Activated CD4-positive, alpha-beta T cell treated with anti-CD3 and anti-CD28 coated beads, Interleukin-2, amount 10 ng/mL, durations not matched to agents 24 days and 14 days (primary cell): ENCODE measurements at regions not wholly inside any gene's neighbourhood (a gene's known extent, or its start where the extent isn't known, plus 50 kb on each side); places are given as distances from the start of the nearest gene placed in this dataset.
A peak's percentile ranks its signal among the peaks of the same experiment; 100 is the strongest.
"Not testable (repeated sequence)": the region's sequence is repeated elsewhere in the genome, so short reads cannot be mapped to it uniquely, and the experiment has no call there.

ENCODE experiments used
- DNase-seq: peaks from one replicate; pipeline ENCODE4 v3.0.0; 2022
- H3K27ac Mint-ChIP-seq: one replicate; pipeline ENCODE4 v1.8.0; 2022; ENCODE audit warnings: mild to moderate bottlenecking, mixed read lengths
- H3K27me3 Mint-ChIP-seq: one replicate; pipeline ENCODE4 v1.8.0; 2022; ENCODE audit warnings: mixed read lengths
- H3K36me3 Mint-ChIP-seq: one replicate; pipeline ENCODE4 v1.8.0; 2022; ENCODE audit warnings: low read depth, mild to moderate bottlenecking, mixed read lengths
- H3K4me1 Mint-ChIP-seq: one replicate; pipeline ENCODE4 v1.8.0; 2021; ENCODE audit warnings: mixed read lengths
- H3K4me3 Mint-ChIP-seq: one replicate; pipeline ENCODE4 v1.8.0; 2022; ENCODE audit warnings: mild to moderate bottlenecking, moderate library complexity, mixed read lengths
- H3K9me3 Mint-ChIP-seq: one replicate; pipeline ENCODE4 v1.8.0; 2021; ENCODE audit warnings: mixed read lengths
- intact Hi-C: fragments of 100-400 bp; cut with micrococcal nuclease; formaldehyde crosslinking; loops from one replicate; pipeline ENCODE4 v1.15.1; 2023

DNA sequence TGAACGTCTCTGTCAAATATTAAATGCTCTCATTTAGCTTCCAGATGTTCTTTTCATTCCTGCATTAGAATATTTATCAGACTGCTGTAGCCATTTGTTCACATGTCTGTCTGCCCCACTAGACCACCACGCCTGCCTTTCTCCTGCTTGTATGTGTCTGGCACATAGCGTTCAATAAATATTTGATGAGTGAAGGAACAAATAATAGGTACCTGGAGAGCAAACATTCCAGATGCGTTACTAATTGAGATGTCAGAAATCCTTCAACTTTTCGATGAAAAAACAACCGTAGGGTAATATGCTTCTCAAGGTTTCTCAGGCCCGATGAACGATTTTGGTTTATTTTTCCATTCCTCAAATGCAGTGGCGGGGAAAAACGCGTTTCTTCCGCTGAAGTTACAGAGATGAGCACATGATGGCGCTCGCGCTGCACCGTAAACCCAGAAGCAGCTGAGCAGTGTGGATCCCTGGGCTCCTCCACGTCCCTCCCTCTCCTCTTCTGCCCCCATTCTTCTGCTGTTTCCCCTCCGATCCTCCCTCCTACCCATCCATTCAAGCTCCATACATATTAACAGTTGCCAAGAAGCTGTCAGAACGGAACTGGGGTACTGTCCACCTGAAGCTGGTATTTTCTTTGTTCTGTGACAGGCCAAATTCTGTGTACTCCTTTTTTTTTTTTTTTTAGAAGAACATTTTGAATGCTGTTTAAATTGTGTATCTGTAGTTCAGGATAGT lies 245.4 kb downstream of the MPDZ start:
- intact Hi-C loops: no loop called here
- DNase-seq: peak; percentile 58
- H3K9me3 Mint-ChIP-seq: peaks cover 4% of the 10 kb centered on the region
- H3K4me1 Mint-ChIP-seq: no peaks in the 10 kb centered on the region
- no peaks in the 10 kb centered on the region for H3K27me3 Mint-ChIP-seq
- H3K36me3 Mint-ChIP-seq: no peaks in the 10 kb centered on the region
- H3K27ac Mint-ChIP-seq: no peak overlapping the region
- H3K4me3 Mint-ChIP-seq: no peak overlapping the region

DNA sequence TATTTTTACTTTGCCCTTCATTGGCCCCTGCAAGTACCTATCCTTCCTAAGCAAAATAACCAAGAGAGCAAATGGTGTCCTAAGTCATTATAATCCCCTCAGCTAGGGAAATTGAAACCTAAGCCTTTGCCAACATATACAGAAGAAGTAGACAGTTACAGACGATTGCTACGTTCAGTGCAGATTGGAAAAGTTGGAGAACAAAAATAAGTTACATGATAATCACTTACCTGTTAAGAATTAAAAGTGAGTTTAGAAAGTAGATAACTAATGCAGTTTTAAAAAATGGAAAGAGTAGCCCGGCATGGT lies 244.8 kb downstream of the MPDZ start:
- no peak overlapping the region for H3K27ac Mint-ChIP-seq
- H3K36me3 Mint-ChIP-seq: no peaks in the 10 kb centered on the region
- H3K4me3 Mint-ChIP-seq: no peak overlapping the region
- H3K4me1 Mint-ChIP-seq: no peaks in the 10 kb centered on the region
- intact Hi-C loops: no loop called here
- H3K9me3 Mint-ChIP-seq: peaks cover 4% of the 10 kb centered on the region
- no peaks in the 10 kb centered on the region for H3K27me3 Mint-ChIP-seq
- no peak for DNase-seq

DNA sequence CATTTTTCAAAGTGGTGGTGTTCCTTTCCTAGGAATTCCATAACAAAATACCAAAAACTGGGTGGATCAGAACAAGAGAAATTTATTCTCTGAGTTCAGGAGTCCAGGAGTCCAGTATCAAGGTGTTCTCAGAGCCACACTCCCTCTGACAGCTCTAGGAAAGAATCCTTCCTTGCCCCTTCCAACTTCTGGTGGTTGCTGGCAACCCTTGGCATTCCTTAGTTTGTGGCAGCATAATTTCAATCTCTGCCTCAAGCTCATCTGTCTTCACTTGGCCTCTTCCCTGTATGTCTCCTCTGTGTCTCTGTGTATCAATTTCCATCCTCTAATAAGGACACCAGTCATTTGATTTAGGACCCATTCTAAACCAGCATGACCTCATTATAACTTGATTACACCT lies 243.7 kb downstream of the MPDZ start:
- Mint-ChIP-seq H3K4me1 (no peaks in the 10 kb centered on the region), H3K27ac (no peak overlapping the region), H3K9me3 (no peaks in the 10 kb centered on the region), H3K4me3 (no peak overlapping the region), H3K36me3 (no peaks in the 10 kb centered on the region), H3K27me3 (no peaks in the 10 kb centered on the region)
- DNase-seq: no peak
- intact Hi-C loops: no loop called here

DNA sequence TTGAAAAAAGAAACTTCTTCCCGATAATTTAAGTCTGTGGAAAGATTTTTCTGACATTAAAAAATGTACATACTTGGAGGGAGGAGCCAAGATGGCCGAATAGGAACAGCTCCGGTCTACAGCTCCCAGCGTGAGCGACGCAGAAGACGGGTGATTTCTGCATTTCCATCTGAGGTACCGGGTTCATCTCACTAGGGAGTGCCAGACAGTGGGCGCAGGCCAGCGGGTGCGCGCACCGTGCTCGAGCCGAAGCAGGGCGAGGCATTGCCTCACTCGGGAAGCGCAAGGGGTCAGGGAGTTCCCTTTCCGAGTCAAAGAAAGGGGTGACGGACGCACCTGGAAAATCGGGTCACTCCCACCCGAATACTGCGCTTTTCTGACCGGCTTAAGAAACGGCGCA lies 241.7 kb downstream of the MPDZ start:
- H3K9me3 Mint-ChIP-seq, H3K4me1 Mint-ChIP-seq, H3K27me3 Mint-ChIP-seq, H3K36me3 Mint-ChIP-seq, intact Hi-C loops, DNase-seq, H3K27ac Mint-ChIP-seq, H3K4me3 Mint-ChIP-seq: not testable (repeated sequence)

DNA sequence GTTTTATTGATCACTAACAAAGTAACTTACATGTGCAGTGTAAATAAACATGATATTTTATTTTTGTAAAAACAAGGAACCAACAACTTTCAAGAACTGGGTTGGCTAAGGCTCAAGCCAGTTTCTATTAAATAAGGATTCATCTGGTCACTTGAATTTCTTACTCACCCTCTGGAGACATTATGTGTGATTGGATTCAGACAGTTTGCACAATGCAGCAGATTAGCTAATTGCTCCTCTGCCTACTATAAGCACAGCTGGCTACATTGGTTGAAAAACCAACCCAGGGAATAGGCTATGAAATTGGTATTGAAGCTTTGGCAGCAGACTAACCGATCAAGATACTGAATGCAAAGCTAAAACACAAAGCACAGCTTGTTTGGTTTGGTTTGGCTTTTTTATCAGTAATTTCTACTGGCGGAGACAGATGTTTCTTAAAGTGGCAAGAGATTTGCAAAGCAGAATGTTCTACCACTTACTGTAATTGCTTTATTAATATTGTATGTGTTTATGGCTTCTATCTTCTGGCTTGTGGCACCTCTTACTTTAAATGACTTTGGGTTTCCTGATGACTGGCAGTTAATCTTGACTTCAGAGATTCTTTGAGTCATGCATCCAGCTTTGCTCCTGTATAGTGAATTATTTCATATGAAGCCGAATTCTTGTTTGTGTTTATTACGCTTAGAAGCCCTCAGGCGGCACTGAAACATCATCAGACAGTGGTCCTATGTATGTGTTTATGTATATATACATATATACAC lies 231.5 kb downstream of the MPDZ start:
- intact Hi-C loops: no loop called here
- Mint-ChIP-seq H3K4me1 (no peaks in the 10 kb centered on the region), H3K9me3 (peaks cover 6% of the 10 kb centered on the region), H3K27ac (no peak overlapping the region), H3K4me3 (no peak overlapping the region), H3K36me3 (no peaks in the 10 kb centered on the region), H3K27me3 (no peaks in the 10 kb centered on the region)
- no peak for DNase-seq

DNA sequence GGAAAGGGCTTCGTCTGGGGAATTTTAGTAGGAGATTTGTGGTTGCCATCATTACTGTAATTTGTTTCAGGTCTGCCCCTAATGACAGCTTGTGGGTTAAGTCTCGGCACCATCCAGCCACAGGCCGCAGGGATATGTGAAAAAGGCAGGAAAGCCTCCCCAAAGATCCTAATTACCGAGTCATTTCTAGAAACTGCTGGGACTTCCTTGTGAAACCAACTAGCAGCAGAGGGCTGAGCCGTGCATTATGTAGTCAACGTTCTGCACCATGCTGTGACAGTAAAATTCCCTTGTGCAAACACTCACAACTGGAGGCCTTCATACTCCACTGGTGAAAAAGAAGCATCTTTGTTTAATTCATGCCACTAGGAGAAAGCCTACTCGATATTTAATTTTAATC lies 230.3 kb downstream of the MPDZ start:
- no peak for DNase-seq
- Mint-ChIP-seq H3K9me3 (peaks cover 4% of the 10 kb centered on the region), H3K27me3 (no peaks in the 10 kb centered on the region), H3K4me1 (no peaks in the 10 kb centered on the region), H3K36me3 (no peaks in the 10 kb centered on the region), H3K27ac (no peak overlapping the region), H3K4me3 (no peak overlapping the region)
- intact Hi-C loops: no loop called here

DNA sequence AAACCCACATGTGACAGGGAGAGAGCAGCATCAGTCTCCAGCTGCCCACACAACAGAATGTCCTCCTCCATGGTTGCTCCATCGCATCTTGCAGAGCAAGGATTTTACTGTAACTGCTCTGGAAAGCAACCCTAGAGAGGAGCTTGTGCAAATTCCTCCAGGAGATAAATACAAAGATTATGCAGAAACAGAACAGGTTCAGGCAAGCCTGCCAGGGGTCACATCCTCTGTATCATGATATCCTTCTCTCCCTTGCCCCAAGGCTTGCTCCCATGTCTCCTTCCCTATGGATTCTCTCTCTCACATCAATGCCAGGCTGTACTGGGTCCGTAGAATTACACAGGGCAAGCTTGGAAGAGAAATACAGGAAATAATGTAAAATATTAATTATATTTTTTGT lies 226.0 kb downstream of the MPDZ start:
- H3K27ac Mint-ChIP-seq: no peak overlapping the region
- H3K4me3 Mint-ChIP-seq: no peak overlapping the region
- intact Hi-C loops: no loop called here
- no peaks in the 10 kb centered on the region for H3K9me3 Mint-ChIP-seq
- H3K36me3 Mint-ChIP-seq: no peaks in the 10 kb centered on the region
- no peaks in the 10 kb centered on the region for H3K27me3 Mint-ChIP-seq
- H3K4me1 Mint-ChIP-seq: no peaks in the 10 kb centered on the region
- no peak for DNase-seq

DNA sequence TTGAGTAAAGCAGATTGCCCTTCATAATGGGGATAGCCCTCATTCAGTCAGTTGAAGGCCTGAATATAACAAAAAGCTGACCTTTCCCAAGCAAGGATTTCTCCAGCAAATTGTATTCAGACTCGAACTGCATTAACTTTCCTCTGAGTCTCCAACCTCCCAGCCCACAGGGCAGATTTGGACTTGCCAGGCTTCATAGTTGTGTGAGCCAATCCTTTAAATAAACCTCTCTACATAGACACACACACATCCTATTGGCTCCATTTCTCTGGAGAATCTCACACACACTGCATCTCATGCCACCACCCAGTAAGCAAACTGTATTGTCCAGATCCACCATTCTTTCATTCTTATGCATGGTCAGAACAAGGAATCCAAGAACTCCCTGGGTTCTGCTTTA lies 225.1 kb downstream of the MPDZ start:
- H3K4me3 Mint-ChIP-seq: no peak overlapping the region
- no peaks in the 10 kb centered on the region for H3K27me3 Mint-ChIP-seq
- no peaks in the 10 kb centered on the region for H3K36me3 Mint-ChIP-seq
- no peak overlapping the region for H3K27ac Mint-ChIP-seq
- intact Hi-C loops: no loop called here
- DNase-seq: no peak
- H3K9me3 Mint-ChIP-seq: no peaks in the 10 kb centered on the region
- no peaks in the 10 kb centered on the region for H3K4me1 Mint-ChIP-seq
